ENCODE measurements at regions not wholly inside any gene's neighbourhood (a gene's known extent, or its start where the extent isn't known, plus 50 kb on each side); places are given as distances from the start of the nearest gene placed in this dataset.

DNA sequence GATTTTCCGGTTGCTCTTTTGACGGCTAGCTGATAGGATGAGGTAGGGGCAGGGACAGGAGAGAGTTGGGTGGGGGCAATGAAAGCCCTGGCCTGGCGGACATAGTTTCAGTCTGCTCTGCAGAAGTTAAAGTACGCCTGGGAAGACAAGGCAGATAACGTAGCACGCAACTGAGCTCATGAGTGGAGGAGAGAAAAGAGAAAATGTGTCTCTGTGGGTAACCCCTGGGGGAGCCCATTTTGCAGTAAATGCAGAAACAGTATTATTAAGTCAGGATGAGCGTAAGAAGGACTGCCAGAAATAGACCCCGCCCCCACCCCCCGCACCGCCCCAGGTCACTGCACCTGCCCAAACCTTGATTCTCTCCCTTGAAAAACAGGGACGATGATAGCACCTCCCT lies 51.7 kb upstream of the TARBP1 start:
- TF ChIP-seq, protein P1, sequence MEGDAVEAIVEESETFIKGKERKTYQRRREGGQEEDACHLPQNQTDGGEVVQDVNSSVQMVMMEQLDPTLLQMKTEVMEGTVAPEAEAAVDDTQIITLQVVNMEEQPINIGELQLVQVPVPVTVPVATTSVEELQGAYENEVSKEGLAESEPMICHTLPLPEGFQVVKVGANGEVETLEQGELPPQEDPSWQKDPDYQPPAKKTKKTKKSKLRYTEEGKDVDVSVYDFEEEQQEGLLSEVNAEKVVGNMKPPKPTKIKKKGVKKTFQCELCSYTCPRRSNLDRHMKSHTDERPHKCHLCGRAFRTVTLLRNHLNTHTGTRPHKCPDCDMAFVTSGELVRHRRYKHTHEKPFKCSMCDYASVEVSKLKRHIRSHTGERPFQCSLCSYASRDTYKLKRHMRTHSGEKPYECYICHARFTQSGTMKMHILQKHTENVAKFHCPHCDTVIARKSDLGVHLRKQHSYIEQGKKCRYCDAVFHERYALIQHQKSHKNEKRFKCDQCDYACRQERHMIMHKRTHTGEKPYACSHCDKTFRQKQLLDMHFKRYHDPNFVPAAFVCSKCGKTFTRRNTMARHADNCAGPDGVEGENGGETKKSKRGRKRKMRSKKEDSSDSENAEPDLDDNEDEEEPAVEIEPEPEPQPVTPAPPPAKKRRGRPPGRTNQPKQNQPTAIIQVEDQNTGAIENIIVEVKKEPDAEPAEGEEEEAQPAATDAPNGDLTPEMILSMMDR (IDR thresholded peaks at IDR 0.05) = no peak
- TF ChIP-seq POLR2A (IDR thresholded peaks at IDR 0.05) = no peak
